Astrocyte (in vitro differentiated cells and primary cell): ENCODE measurements at regions not wholly inside any gene's neighbourhood (a gene's known extent, or its start where the extent isn't known, plus 50 kb on each side); places are given as distances from the start of the nearest gene placed in this dataset.
A peak's percentile ranks its signal among the peaks of the same experiment; 100 is the strongest.

ENCODE experiments used
- DNase-seq: peaks from one replicate; pipeline ENCODE4 v3.0.0-alpha.2; 2010; ENCODE audit warnings: low read depth
- FAIRE-seq: peaks from 2 replicates; lab custom pipeline; 2011; peaks lifted over from hg19 to GRCh38; lab: Jason Lieb, UNC
- H2AFZ ChIP-seq: 2 replicates; pipeline ENCODE4 v1.6.0; 2012; ENCODE audit warnings: low read depth, low read length, inconsistent platforms
- H3K27ac ChIP-seq: 2 replicates; pipeline ENCODE4 v1.5.1; 2011; ENCODE audit warnings: low read depth, low read length, inconsistent platforms
- H3K27me3 ChIP-seq: 2 replicates; pipeline ENCODE4 v1.6.0; 2011; ENCODE audit warnings: low read length, inconsistent platforms; ENCODE audit not compliant: insufficient read depth
- H3K36me3 ChIP-seq: 2 replicates; pipeline ENCODE4 v1.5.1; 2011; ENCODE audit warnings: low read length, inconsistent platforms; ENCODE audit not compliant: insufficient read depth
- H3K4me1 ChIP-seq: 2 replicates; pipeline ENCODE4 v1.5.1; 2011; ENCODE audit warnings: low read length, inconsistent platforms; ENCODE audit not compliant: insufficient read depth
- H3K4me2 ChIP-seq: 2 replicates; pipeline ENCODE4 v1.6.0; 2012; ENCODE audit warnings: low read length, inconsistent platforms
- H3K4me3 ChIP-seq: 2 replicates; pipeline ENCODE4 v1.5.1; 2011; ENCODE audit warnings: low read depth, mild to moderate bottlenecking, low read length, inconsistent platforms; ENCODE audit not compliant: insufficient read depth
- H3K79me2 ChIP-seq: 2 replicates; pipeline ENCODE4 v1.6.0; 2012; ENCODE audit warnings: mild to moderate bottlenecking, low read length, inconsistent platforms; ENCODE audit not compliant: insufficient read depth
- H3K9ac ChIP-seq: 2 replicates; pipeline ENCODE4 v1.6.0; 2012; ENCODE audit warnings: mild to moderate bottlenecking, low read length, inconsistent platforms
- H3K9me3 ChIP-seq: 2 replicates; pipeline ENCODE4 v1.5.1; 2012; ENCODE audit warnings: low read depth, mild to moderate bottlenecking, low read length, inconsistent platforms; ENCODE audit not compliant: insufficient read depth
- H4K20me1 ChIP-seq: 2 replicates; pipeline ENCODE4 v1.6.0; 2012; ENCODE audit warnings: low read length, inconsistent platforms; ENCODE audit not compliant: insufficient read depth
- H3K27ac Mint-ChIP-seq: one replicate; pipeline ENCODE4 v1.8.0; 2021; ENCODE audit warnings: mild to moderate bottlenecking, mixed read lengths; ENCODE audit not compliant: unreplicated experiment
- H3K27me3 Mint-ChIP-seq: one replicate; pipeline ENCODE4 v1.8.0; 2021; ENCODE audit warnings: low read depth, mixed read lengths; ENCODE audit not compliant: unreplicated experiment
- H3K36me3 Mint-ChIP-seq: one replicate; pipeline ENCODE4 v1.8.0; 2021; ENCODE audit warnings: low read depth, mixed read lengths; ENCODE audit not compliant: unreplicated experiment
- H3K4me1 Mint-ChIP-seq: one replicate; pipeline ENCODE4 v1.8.0; 2021; ENCODE audit warnings: low read depth, mixed read lengths; ENCODE audit not compliant: unreplicated experiment
- H3K4me3 Mint-ChIP-seq: one replicate; pipeline ENCODE4 v1.8.0; 2021; ENCODE audit warnings: mild to moderate bottlenecking, moderate library complexity, mixed read lengths; ENCODE audit not compliant: unreplicated experiment
- H3K9me3 Mint-ChIP-seq: one replicate; pipeline ENCODE4 v1.8.0; 2021; ENCODE audit warnings: mild to moderate bottlenecking, mixed read lengths; ENCODE audit not compliant: unreplicated experiment
- CTCF ChIP-seq: IDR thresholded peaks from 2 replicates; pipeline ENCODE4 v1.5.1; 2011; ENCODE audit warnings: low read depth, mild to moderate bottlenecking, inconsistent platforms, low read length, moderate library complexity; ENCODE audit not compliant: insufficient read depth
- EZH2 ChIP-seq: IDR thresholded peaks from 2 replicates; pipeline ENCODE4 v1.6.1; 2012; ENCODE audit warnings: mild to moderate bottlenecking, low read length, inconsistent platforms; ENCODE audit not compliant: insufficient read depth

- TF ChIP-seq CTCF: no peak
- TF ChIP-seq EZH2: no peak
- no peaks in the 10 kb centered on the region for H3K27me3 ChIP-seq
- no peak for FAIRE-seq
- no peak overlapping the region for H3K4me3 ChIP-seq
- Mint-ChIP-seq H3K9me3 (no peaks in the 10 kb centered on the region), H3K27ac (peak overlapping the region; percentile 5), H3K36me3 (no peaks in the 10 kb centered on the region), H3K4me1 (peaks cover 3% of the 10 kb centered on the region), H3K27me3 (peaks cover 7% of the 10 kb centered on the region), H3K4me3 (no peak overlapping the region)
- no peaks in the 10 kb centered on the region for H3K4me1 ChIP-seq
- no peak overlapping the region for H3K4me2 ChIP-seq
- H3K27ac ChIP-seq: no peak overlapping the region
- no peaks in the 10 kb centered on the region for H3K36me3 ChIP-seq
- no peak overlapping the region for H2AFZ ChIP-seq
- no peaks in the 10 kb centered on the region for H3K79me2 ChIP-seq
- DNase-seq: peak; percentile 0
- H3K9me3 ChIP-seq: no peaks in the 10 kb centered on the region
- H3K9ac ChIP-seq: no peak overlapping the region
- H4K20me1 ChIP-seq: no peaks in the 10 kb centered on the region
These were observed 771.2 kb upstream of the ARRDC4 start for GRCh38 chr15:97189162-97189780.

DNA sequence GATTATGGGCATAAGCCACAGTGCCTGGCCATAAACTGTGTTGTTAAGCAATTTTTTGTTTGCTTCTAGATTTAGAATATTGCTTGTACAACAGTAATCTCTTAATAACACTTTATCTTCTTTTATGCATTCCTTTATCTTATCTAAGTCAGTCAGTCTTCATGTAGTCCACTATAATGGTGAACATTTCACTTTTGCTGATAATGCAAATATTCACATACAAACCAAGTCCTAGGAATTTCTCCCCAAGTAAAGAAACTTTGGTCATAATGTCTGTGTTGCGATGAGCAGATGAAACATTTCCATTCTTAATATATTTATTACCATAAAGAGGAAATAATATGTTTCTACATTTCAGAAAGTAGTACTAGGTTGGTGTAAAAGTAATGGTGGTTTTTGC, 765.8 kb upstream of the ARRDC4 start:
- no peak for FAIRE-seq

More for the DNA sequence above, 765.8 kb upstream of the ARRDC4 start:
- TF ChIP-seq CTCF (no peak), EZH2 (no peak)
- H3K4me2 ChIP-seq: no peak overlapping the region
- H3K79me2 ChIP-seq: no peaks in the 10 kb centered on the region
- H3K27ac Mint-ChIP-seq: no peak overlapping the region
- no peak overlapping the region for H2AFZ ChIP-seq
- H3K9ac ChIP-seq: no peak overlapping the region
- no peaks in the 10 kb centered on the region for H3K36me3 Mint-ChIP-seq
- H3K4me3 Mint-ChIP-seq: no peak overlapping the region
- H3K4me1 ChIP-seq: no peaks in the 10 kb centered on the region
- no peaks in the 10 kb centered on the region for H3K27me3 Mint-ChIP-seq
- H3K9me3 ChIP-seq: no peaks in the 10 kb centered on the region
- H3K27ac ChIP-seq: no peak overlapping the region
- H3K36me3 ChIP-seq: no peaks in the 10 kb centered on the region
- no peaks in the 10 kb centered on the region for H3K9me3 Mint-ChIP-seq
- no peak overlapping the region for H3K4me3 ChIP-seq
- H3K4me1 Mint-ChIP-seq: no peaks in the 10 kb centered on the region
- DNase-seq: no peak
- no peaks in the 10 kb centered on the region for H4K20me1 ChIP-seq
- no peaks in the 10 kb centered on the region for H3K27me3 ChIP-seq
